Type B pancreatic cell (in vitro differentiated cells): ENCODE measurements at regions not wholly inside any gene's neighbourhood (a gene's known extent, or its start where the extent isn't known, plus 50 kb on each side); places are given as distances from the start of the nearest gene placed in this dataset.

Experiments
- DNase-seq: peaks from one replicate; pipeline ENCODE4 v3.0.0; 2021; ENCODE audit warnings: mixed read lengths; ENCODE audit not compliant: unreplicated experiment; ENCODE audit errors: extremely low spot score
- H3K27ac Mint-ChIP-seq: 2 replicates; pipeline ENCODE4 v1.8.0; 2021; ENCODE audit warnings: mild to moderate bottlenecking, mixed read lengths
- H3K27me3 Mint-ChIP-seq: 2 replicates; pipeline ENCODE4 v1.8.0; 2021; ENCODE audit warnings: mixed read lengths
- H3K36me3 Mint-ChIP-seq: 2 replicates; pipeline ENCODE4 v1.8.0; 2021; ENCODE audit warnings: mixed read lengths
- H3K4me1 Mint-ChIP-seq: one replicate; pipeline ENCODE4 v1.8.0; 2021; ENCODE audit warnings: mixed read lengths; ENCODE audit not compliant: unreplicated experiment
- H3K4me3 Mint-ChIP-seq: 2 replicates; pipeline ENCODE4 v1.8.0; 2021; ENCODE audit warnings: mild to moderate bottlenecking, mixed read lengths
- H3K9me3 Mint-ChIP-seq: 2 replicates; pipeline ENCODE4 v1.8.0; 2021; ENCODE audit warnings: mixed read lengths
- TF ChIP-seq, protein P1 (sequence below): fragments of 200-600 bp; sonication (generic); conservative IDR thresholded peaks from 2 replicates; pipeline ENCODE4 v1.5.0; 2021; ENCODE audit warnings: antibody characterized with exemption, mild to moderate bottlenecking

DNA sequence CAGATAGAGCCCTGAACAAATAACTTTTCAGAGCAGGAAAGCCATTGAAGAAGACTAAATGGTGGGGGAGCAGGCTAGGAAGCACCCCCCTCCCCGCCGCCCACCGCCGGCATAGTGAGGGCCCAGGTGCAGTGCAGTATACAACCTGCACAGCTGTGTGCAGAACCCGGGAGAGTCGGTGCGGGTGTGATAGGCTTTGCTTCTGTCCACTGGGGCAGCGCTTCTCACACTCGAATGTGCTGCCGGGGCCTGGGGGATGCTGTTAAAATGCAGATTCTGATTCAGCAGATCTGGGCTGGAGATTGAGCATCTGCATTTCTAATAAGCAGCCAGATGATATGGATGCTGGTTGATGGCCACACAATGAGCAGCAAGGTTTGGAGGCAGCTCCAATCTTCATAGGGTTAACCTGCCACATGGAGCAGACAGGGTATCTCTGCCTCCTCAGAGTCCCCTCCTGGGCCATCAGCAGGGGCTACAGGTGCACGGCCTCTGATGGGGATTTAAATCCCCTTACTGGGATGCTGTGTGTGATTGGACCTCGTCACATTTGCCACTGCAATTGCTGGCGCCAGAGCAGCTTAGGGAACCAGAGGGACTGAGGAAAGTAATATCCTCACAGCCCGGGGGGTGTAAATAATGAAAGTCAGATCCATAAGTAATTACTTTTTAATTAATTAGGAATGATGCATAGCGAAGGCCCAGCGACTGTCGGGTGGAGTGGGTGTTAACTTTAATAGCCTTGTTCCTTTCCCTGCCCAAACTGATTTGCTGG lies 172.0 kb upstream of the RPL38 start:
- H3K36me3 Mint-ChIP-seq, result no peaks in the 10 kb centered on the region
- no peaks in the 10 kb centered on the region for H3K9me3 Mint-ChIP-seq
- H3K4me3 Mint-ChIP-seq, result no peak overlapping the region
- no peak for DNase-seq
- H3K27ac Mint-ChIP-seq, result no peak overlapping the region
- TF ChIP-seq, protein P1, sequence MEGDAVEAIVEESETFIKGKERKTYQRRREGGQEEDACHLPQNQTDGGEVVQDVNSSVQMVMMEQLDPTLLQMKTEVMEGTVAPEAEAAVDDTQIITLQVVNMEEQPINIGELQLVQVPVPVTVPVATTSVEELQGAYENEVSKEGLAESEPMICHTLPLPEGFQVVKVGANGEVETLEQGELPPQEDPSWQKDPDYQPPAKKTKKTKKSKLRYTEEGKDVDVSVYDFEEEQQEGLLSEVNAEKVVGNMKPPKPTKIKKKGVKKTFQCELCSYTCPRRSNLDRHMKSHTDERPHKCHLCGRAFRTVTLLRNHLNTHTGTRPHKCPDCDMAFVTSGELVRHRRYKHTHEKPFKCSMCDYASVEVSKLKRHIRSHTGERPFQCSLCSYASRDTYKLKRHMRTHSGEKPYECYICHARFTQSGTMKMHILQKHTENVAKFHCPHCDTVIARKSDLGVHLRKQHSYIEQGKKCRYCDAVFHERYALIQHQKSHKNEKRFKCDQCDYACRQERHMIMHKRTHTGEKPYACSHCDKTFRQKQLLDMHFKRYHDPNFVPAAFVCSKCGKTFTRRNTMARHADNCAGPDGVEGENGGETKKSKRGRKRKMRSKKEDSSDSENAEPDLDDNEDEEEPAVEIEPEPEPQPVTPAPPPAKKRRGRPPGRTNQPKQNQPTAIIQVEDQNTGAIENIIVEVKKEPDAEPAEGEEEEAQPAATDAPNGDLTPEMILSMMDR, result no peak
- H3K4me1 Mint-ChIP-seq, result peaks cover 32% of the 10 kb centered on the region
- H3K27me3 Mint-ChIP-seq, result peaks cover 31% of the 10 kb centered on the region

DNA sequence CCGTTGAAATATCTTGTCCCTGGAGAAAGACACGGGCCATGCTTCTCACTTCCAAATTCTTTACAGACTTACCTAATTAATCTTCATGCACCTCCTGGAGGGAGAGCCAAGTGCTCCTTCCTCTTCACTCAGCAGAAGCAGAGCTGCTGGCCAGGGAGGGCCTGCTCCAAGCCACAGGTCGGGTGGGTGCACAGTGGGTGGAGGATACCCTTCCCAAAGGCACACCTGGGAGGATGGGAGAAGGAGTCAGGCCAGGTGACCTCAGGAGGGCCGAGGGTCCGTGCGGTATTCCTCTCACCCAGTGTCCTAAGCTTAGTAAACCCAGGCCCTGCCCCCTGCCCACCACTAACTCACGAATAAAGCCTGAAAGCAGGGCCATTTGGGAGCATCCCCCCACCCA lies 171.3 kb upstream of the RPL38 start:
- Mint-ChIP-seq H3K27me3 (peaks cover 31% of the 10 kb centered on the region), H3K4me1 (peaks cover 37% of the 10 kb centered on the region), H3K36me3 (no peaks in the 10 kb centered on the region), H3K9me3 (no peaks in the 10 kb centered on the region), H3K4me3 (no peak overlapping the region), H3K27ac (no peak overlapping the region)
- DNase-seq, result no peak
- TF ChIP-seq, protein P1, result no peak

DNA sequence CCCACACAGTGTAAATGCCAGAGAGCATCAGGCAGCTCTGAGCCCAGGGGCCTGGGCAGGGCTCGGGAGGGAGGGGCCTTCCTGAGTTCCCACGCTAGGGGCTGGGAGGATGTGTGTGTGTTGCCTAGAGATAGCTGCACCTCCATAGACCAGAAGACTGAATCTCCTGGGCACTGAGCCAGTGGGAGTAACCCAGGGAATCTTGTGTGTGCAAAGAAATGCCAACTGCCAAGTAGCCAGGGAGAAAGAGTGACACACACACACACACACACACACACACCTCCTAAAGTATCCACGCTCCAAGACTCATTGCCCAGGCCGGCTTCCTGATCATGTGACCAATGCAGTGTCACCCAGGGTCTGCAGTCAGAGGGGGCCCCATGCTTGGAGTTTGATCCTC lies 166.2 kb upstream of the RPL38 start:
- peaks cover 11% of the 10 kb centered on the region for H3K27me3 Mint-ChIP-seq
- peaks cover 12% of the 10 kb centered on the region for H3K4me1 Mint-ChIP-seq
- no peak for DNase-seq
- no peaks in the 10 kb centered on the region for H3K36me3 Mint-ChIP-seq
- H3K4me3 Mint-ChIP-seq, result no peak overlapping the region
- TF ChIP-seq, protein P1, result no peak
- H3K27ac Mint-ChIP-seq, result no peak overlapping the region
- H3K9me3 Mint-ChIP-seq, result no peaks in the 10 kb centered on the region

DNA sequence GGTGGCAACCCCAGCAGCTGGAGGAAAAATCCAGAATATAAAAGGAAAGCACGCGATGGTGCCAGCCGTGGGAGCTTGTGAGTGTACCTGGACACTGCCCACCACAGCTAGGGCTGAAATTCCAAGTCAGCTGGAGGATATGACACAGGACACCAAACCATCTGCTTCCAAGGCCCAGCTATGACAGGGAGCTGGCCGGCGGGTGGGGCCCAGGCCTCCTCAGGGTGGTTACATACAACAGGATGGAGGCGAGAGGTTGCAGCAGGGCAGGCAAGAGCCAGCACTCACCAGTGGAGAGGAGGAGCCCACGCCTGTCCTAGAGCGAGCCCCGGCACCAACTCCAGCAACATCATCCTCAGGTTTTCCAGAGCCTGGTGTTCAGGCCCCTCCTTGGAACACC lies 163.2 kb upstream of the RPL38 start:
- TF ChIP-seq, protein P1, result no peak
- no peak overlapping the region for H3K27ac Mint-ChIP-seq
- no peak for DNase-seq
- H3K4me1 Mint-ChIP-seq, result peaks cover 13% of the 10 kb centered on the region
- no peaks in the 10 kb centered on the region for H3K9me3 Mint-ChIP-seq
- H3K27me3 Mint-ChIP-seq, result peaks cover 12% of the 10 kb centered on the region
- no peaks in the 10 kb centered on the region for H3K36me3 Mint-ChIP-seq
- no peak overlapping the region for H3K4me3 Mint-ChIP-seq

DNA sequence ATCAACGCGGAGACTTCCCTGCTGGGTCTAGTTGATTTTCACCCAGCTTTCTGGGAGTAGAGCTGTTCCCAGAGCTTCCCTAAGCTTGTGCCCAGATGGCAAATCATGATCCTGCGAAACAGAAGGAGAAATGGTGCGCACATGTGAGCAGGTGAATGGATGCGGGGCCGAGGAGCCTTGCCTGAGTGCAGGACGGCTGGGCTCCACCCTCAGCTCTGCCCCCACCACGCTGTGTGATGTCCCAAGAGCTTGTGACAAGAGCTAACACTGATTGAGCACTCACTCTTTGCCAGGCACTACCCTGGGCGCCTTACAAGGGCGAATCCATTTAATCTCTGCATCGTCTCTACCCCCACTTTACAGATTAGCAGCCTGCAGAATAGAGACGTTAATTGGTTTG lies 162.7 kb upstream of the RPL38 start:
- no peak overlapping the region for H3K4me3 Mint-ChIP-seq
- H3K27me3 Mint-ChIP-seq, result peaks cover 9% of the 10 kb centered on the region
- TF ChIP-seq, protein P1, result no peak
- DNase-seq, result no peak
- H3K36me3 Mint-ChIP-seq, result no peaks in the 10 kb centered on the region
- H3K27ac Mint-ChIP-seq, result no peak overlapping the region
- H3K4me1 Mint-ChIP-seq, result peaks cover 17% of the 10 kb centered on the region
- H3K9me3 Mint-ChIP-seq, result no peaks in the 10 kb centered on the region
